ENCODE measurements at regions not wholly inside any gene's neighbourhood (a gene's known extent, or its start where the extent isn't known, plus 50 kb on each side); places are given as distances from the start of the nearest gene placed in this dataset.

- Histone ChIP-seq H3K27me3 (no peaks in the 10 kb centered on the region), H3K9me3 (replicated peaks in 1 of 3) (no peaks in the 10 kb centered on the region), H3K27ac (no peak overlapping the region), H3K4me1 (replicated peaks in 1 of 2) (no peaks in the 10 kb centered on the region), H3K4me3 (no peak overlapping the region), H3K36me3 (replicated peaks in 1 of 2) (no peaks in the 10 kb centered on the region)
- intact Hi-C loops (cut with DNase I), result no loop called here
- no peak for DNase-seq
- TF ChIP-seq CTCF (IDR thresholded peaks at IDR 0.05) (no peak), POLR2A (IDR thresholded peaks at IDR 0.05) (no peak)
These were observed 156.4 kb downstream of the PTGER3 start for GRCh38 chr1:70891051-70891843.

- Histone ChIP-seq H3K4me3 (no peak overlapping the region), H3K4me1 (replicated peaks in 1 of 2) (no peaks in the 10 kb centered on the region), H3K36me3 (replicated peaks in 1 of 2) (no peaks in the 10 kb centered on the region), H3K27me3 (no peaks in the 10 kb centered on the region), H3K27ac (no peak overlapping the region), H3K9me3 (replicated peaks in 1 of 3) (no peaks in the 10 kb centered on the region)
- DNase-seq, result no peak
- WGBS, 4 donors, result 88 to 98% (median 95%) methylated on average over 2 of the region's 2 CpGs
- intact Hi-C loops (cut with DNase I), result no loop called here
- TF ChIP-seq CTCF (IDR thresholded peaks at IDR 0.05) (no peak), POLR2A (IDR thresholded peaks at IDR 0.05) (no peak)
These were observed 155.5 kb downstream of the PTGER3 start for GRCh38 chr1:70892140-70892539.

GRCh38 chr1:70892930-70893329, 154.7 kb downstream of the PTGER3 start:
- no peaks in the 10 kb centered on the region for H3K4me1 ChIP-seq (replicated peaks in 1 of 2)
- H3K36me3 ChIP-seq (replicated peaks in 1 of 2), result no peaks in the 10 kb centered on the region
- DNase-seq, result no peak
- WGBS, 4 donors, result 14 to 31% (median 22%) methylated on average over 1 of the region's 1 CpG
- H3K9me3 ChIP-seq (replicated peaks in 1 of 3), result no peaks in the 10 kb centered on the region
- H3K27ac ChIP-seq, result no peak overlapping the region
- H3K4me3 ChIP-seq, result no peak overlapping the region
- TF ChIP-seq CTCF (IDR thresholded peaks at IDR 0.05) (no peak), POLR2A (IDR thresholded peaks at IDR 0.05) (no peak)
- H3K27me3 ChIP-seq, result no peaks in the 10 kb centered on the region
- intact Hi-C loops (cut with DNase I), result no loop called here

- Histone ChIP-seq H3K9me3 (replicated peaks in 1 of 3) (no peaks in the 10 kb centered on the region), H3K4me3 (no peak overlapping the region), H3K27ac (no peak overlapping the region), H3K27me3 (no peaks in the 10 kb centered on the region), H3K36me3 (replicated peaks in 1 of 2) (no peaks in the 10 kb centered on the region), H3K4me1 (replicated peaks in 1 of 2) (no peaks in the 10 kb centered on the region)
- 61 to 68% (median 64%) methylated on average over 3 of the region's 3 CpGs for WGBS, 4 donors
- DNase-seq, result no peak
- TF ChIP-seq POLR2A (IDR thresholded peaks at IDR 0.05) (no peak), CTCF (IDR thresholded peaks at IDR 0.05) (no peak)
- intact Hi-C loops (cut with DNase I), result no loop called here
These were observed 154.2 kb downstream of the PTGER3 start for GRCh38 chr1:70893381-70893780.

Data from adrenal gland (tissue), 9 donors.